IMR-90 (cell line): ENCODE measurements at regions not wholly inside any gene's neighbourhood (a gene's known extent, or its start where the extent isn't known, plus 50 kb on each side); places are given as distances from the start of the nearest gene placed in this dataset.

Experiments used
- ATAC-seq: fragments of 200-7000 bp; cut with Tn5 transposase; 2 replicates; pipeline ENCODE4 v1.9.1; 2020; ENCODE audit warnings: low read depth, mild to moderate bottlenecking, moderate library complexity
- BruUV-seq: library from RNA; stranded (reverse); fragments of 400-500 nt; replicated peaks from 2 replicates; lab custom pipeline; 2021; lab: Mats Ljungman, UMichigan
- CTCF ChIA-PET: fragments of 300-600 bp; formaldehyde crosslinking; extraction: SDS; loops from one replicate; lab custom pipeline; 2021; ENCODE audit warnings: antibody characterized with exemption; lab: Yijun Ruan, JAX
- POLR2A ChIA-PET: fragments of 300-600 bp; sonication (Branson Sonifier 250); formaldehyde crosslinking; loops from one replicate; lab custom pipeline; 2022; ENCODE audit warnings: antibody characterized with exemption; ENCODE audit not compliant: unreplicated experiment; lab: Charles Lee
- DNase-seq: peaks from one replicate; pipeline ENCODE4 v3.0.0; 2013
- H2AFZ ChIP-seq: replicated peaks from 2 replicates; pipeline ENCODE3; 2013; ENCODE audit warnings: low read length, mild to moderate bottlenecking; ENCODE audit not compliant: poor library complexity
- H2AK5ac ChIP-seq: 2 replicates; pipeline ENCODE4 v1.6.1; 2013; ENCODE audit warnings: low read depth, low read length, inconsistent platforms
- H2AK9ac ChIP-seq: replicated peaks from 2 replicates; pipeline ENCODE3; 2013; ENCODE audit warnings: mild to moderate bottlenecking, low read depth, low read length, moderate library complexity; ENCODE audit not compliant: poor library complexity
- H2BK120ac ChIP-seq: 2 replicates; pipeline ENCODE4 v1.6.1; 2013; ENCODE audit warnings: low read depth, low read length, inconsistent platforms
- H2BK15ac ChIP-seq: 3 replicates; pipeline ENCODE4 v1.6.1; 2013; ENCODE audit warnings: low read depth, low read length, inconsistent platforms
- H2BK20ac ChIP-seq: 2 replicates; pipeline ENCODE4 v1.6.1; 2013; ENCODE audit warnings: low read depth, mild to moderate bottlenecking, inconsistent platforms, low read length, moderate library complexity
- H2BK5ac ChIP-seq: 2 replicates; pipeline ENCODE4 v1.6.1; 2013; ENCODE audit warnings: mild to moderate bottlenecking, low read depth, low read length, inconsistent platforms; ENCODE audit not compliant: poor library complexity, severe bottlenecking
- H3K14ac ChIP-seq: replicated peaks from 2 replicates; pipeline ENCODE4 v1.6.1; 2013; ENCODE audit warnings: low read depth, low read length, inconsistent platforms
- H3K18ac ChIP-seq: 2 replicates; pipeline ENCODE4 v1.6.1; 2013; ENCODE audit warnings: low read depth, low read length, control low read depth
- H3K23ac ChIP-seq: 2 replicates; pipeline ENCODE4 v1.6.1; 2013; ENCODE audit warnings: low read depth, low read length, inconsistent platforms
- H3K27ac ChIP-seq: 2 replicates; pipeline ENCODE4 v1.5.1; 2013; ENCODE audit warnings: mild to moderate bottlenecking, control low read depth, low read length; ENCODE audit not compliant: insufficient read depth
- H3K27me3 ChIP-seq: 2 replicates; pipeline ENCODE4 v1.6.1; 2013; ENCODE audit warnings: low read length; ENCODE audit not compliant: control insufficient read depth, insufficient read depth
- H3K36me3 ChIP-seq: 2 replicates; pipeline ENCODE4 v1.6.1; 2013; ENCODE audit warnings: low read length, mixed read lengths; ENCODE audit not compliant: control insufficient read depth, insufficient read depth
- H3K4ac ChIP-seq: 2 replicates; pipeline ENCODE4 v1.6.1; 2013; ENCODE audit warnings: low read depth, low read length, inconsistent platforms
- H3K4me1 ChIP-seq: 2 replicates; pipeline ENCODE4 v1.6.1; 2013; ENCODE audit warnings: low read length, mixed read lengths; ENCODE audit not compliant: control insufficient read depth, insufficient read depth
- H3K4me2 ChIP-seq: 2 replicates; pipeline ENCODE4 v1.6.1; 2013; ENCODE audit warnings: low read depth, mild to moderate bottlenecking, control low read depth, low read length, moderate library complexity
- H3K4me3 ChIP-seq: 2 replicates; pipeline ENCODE4 v1.5.1; 2013; ENCODE audit warnings: low read depth, mild to moderate bottlenecking, control low read depth, low read length, moderate library complexity; ENCODE audit not compliant: insufficient read depth
- H3K56ac ChIP-seq: 2 replicates; pipeline ENCODE4 v1.6.1; 2013; ENCODE audit warnings: low read length, inconsistent platforms; ENCODE audit not compliant: insufficient read depth; ENCODE audit errors: extremely low read depth
- H3K79me1 ChIP-seq, 2 experiments: 2 replicates each; pipeline ENCODE4 v1.6.1; 2013; ENCODE audit warnings: low read length in 2 of 2, inconsistent platforms in 1 of 2, low read depth in 1 of 2
- H3K9ac ChIP-seq: 2 replicates; pipeline ENCODE4 v1.6.1; 2013; ENCODE audit warnings: low read depth, low read length, control low read depth
- H3K9me1 ChIP-seq: 2 replicates; pipeline ENCODE4 v1.6.1; 2013; ENCODE audit warnings: low read length, inconsistent platforms; ENCODE audit not compliant: insufficient read depth
- H3K9me3 ChIP-seq: 2 replicates; pipeline ENCODE4 v1.6.1; 2013; ENCODE audit warnings: low read length; ENCODE audit not compliant: control insufficient read depth, insufficient read depth
- H4K20me1 ChIP-seq: 2 replicates; pipeline ENCODE4 v1.6.1; 2013; ENCODE audit warnings: low read length, inconsistent platforms; ENCODE audit not compliant: insufficient read depth
- H4K5ac ChIP-seq: 2 replicates; pipeline ENCODE4 v1.6.1; 2013; ENCODE audit warnings: mild to moderate bottlenecking, low read depth, low read length, control low read depth
- H4K8ac ChIP-seq, 2 experiments: 2 replicates each; pipeline ENCODE4 v1.6.1; 2013; ENCODE audit warnings: low read depth in 2 of 2, low read length in 2 of 2, control low read depth in 1 of 2, inconsistent platforms in 1 of 2
- H4K91ac ChIP-seq: 2 replicates; pipeline ENCODE4 v1.6.1; 2013; ENCODE audit warnings: low read depth, low read length, inconsistent platforms; ENCODE audit not compliant: insufficient read depth
- BHLHE40 ChIP-seq: fragments of 150-350 bp; IDR thresholded peaks from 2 replicates; pipeline ENCODE4 v1.6.1; 2016; ENCODE audit warnings: mild to moderate bottlenecking, low read depth, low read length
- CEBPB ChIP-seq: IDR thresholded peaks from 2 replicates; pipeline ENCODE4 v1.6.1; 2012; ENCODE audit warnings: low read depth, low read length, improper control_type of control experiment
- CTCF ChIP-seq: conservative IDR thresholded peaks from 2 replicates; pipeline ENCODE4 v1.5.1; 2012; ENCODE audit warnings: mild to moderate bottlenecking, low read depth, low read length, improper control_type of control experiment
- ELK1 ChIP-seq: fragments of 150-350 bp; IDR thresholded peaks from 2 replicates; pipeline ENCODE4 v1.6.1; 2016; ENCODE audit warnings: low read depth, mild to moderate bottlenecking, low read length, moderate library complexity, borderline replicate concordance
- FOS ChIP-seq: fragments of 150-350 bp; IDR thresholded peaks from 2 replicates; pipeline ENCODE4 v1.6.1; 2016; ENCODE audit warnings: low read depth, low read length
- MAFK ChIP-seq: IDR thresholded peaks from 2 replicates; pipeline ENCODE4 v1.6.1; 2012; ENCODE audit warnings: low read depth, low read length, improper control_type of control experiment
- MAZ ChIP-seq: IDR thresholded peaks from 2 replicates; pipeline ENCODE4 v1.6.1; 2012; ENCODE audit warnings: low read depth, mild to moderate bottlenecking, low read length, improper control_type of control experiment, moderate library complexity, borderline replicate concordance
- MXI1 ChIP-seq: IDR thresholded peaks from 2 replicates; pipeline ENCODE4 v1.6.1; 2012; ENCODE audit warnings: low read depth, mild to moderate bottlenecking, low read length, moderate library complexity, borderline replicate concordance
- NFE2L2 ChIP-seq: fragments of 150-350 bp; IDR thresholded peaks from 2 replicates; pipeline ENCODE4 v1.6.1; 2016; ENCODE audit warnings: low read depth, mild to moderate bottlenecking, low read length
- POLR2A ChIP-seq: IDR thresholded peaks from 2 replicates; pipeline ENCODE4 v1.6.1; 2012; ENCODE audit warnings: mild to moderate bottlenecking, low read depth, low read length
- RAD21 ChIP-seq: IDR thresholded peaks from 2 replicates; pipeline ENCODE4 v1.6.1; 2012; ENCODE audit warnings: low read length, improper control_type of control experiment
- RCOR1 ChIP-seq: IDR thresholded peaks from 2 replicates; pipeline ENCODE4 v1.6.1; 2012; ENCODE audit warnings: mild to moderate bottlenecking, low read length, improper control_type of control experiment; ENCODE audit not compliant: insufficient replicate concordance
- RFX5 ChIP-seq: IDR thresholded peaks from 2 replicates; pipeline ENCODE4 v1.8.0; 2012; ENCODE audit warnings: low read depth, mild to moderate bottlenecking, low read length, moderate library complexity
- SMC3 ChIP-seq: fragments of 150-350 bp; IDR thresholded peaks from 2 replicates; pipeline ENCODE4 v1.6.1; 2016; ENCODE audit warnings: low read depth, mild to moderate bottlenecking, antibody characterized with exemption, low read length, moderate library complexity
- USF2 ChIP-seq: fragments of 150-350 bp; IDR thresholded peaks from 2 replicates; pipeline ENCODE4 v1.6.1; 2017; ENCODE audit warnings: mild to moderate bottlenecking, antibody characterized with exemption, low read length, low read depth
- WGBS, 2 experiments: methylation state at CpG; one replicate each; pipeline versions ENCODE4 v1.1.5 to v1.1.7; 2013; ENCODE audit warnings: missing lambda C conversion rate in 2 of 2; ENCODE audit not compliant: insufficient read length in 1 of 2; ENCODE audit errors: extremely low coverage in 2 of 2; 5-methylcytosine and 5-hydroxymethylcytosine counted together
- dilution Hi-C: fragments of 300-500 bp; cut with HindIII; formaldehyde crosslinking; loops from one replicate; pipeline ENCODE4 v1.14.3; 2018; ENCODE audit warnings: low sequenced_read_pairs; ENCODE audit not compliant: unreplicated experiment
- in situ Hi-C: fragments of 300-500 bp; cut with MboI; formaldehyde crosslinking; loops from 3 replicates; pipeline ENCODE4 v1.14.3; 2019; ENCODE audit warnings: low sequenced_read_pairs, inconsistent platforms, mixed read lengths
- intact Hi-C: fragments of 100-400 bp; cut with micrococcal nuclease; formaldehyde crosslinking; loops from 2 replicates; pipeline ENCODE4 v1.10.0; 2022

GRCh38 chr2:242012956-242013764 is 143.6 kb downstream of the RTP5 start:
- ChIA-PET POLR2A (no interaction called here), CTCF (no interaction called here)
- no peaks in the 10 kb centered on the region for H3K4me1 ChIP-seq
- dilution Hi-C loops, result no loop called here
- H3K14ac ChIP-seq, result no peak overlapping the region
- WGBS, 2 experiments, result 83% methylated on average over 27 of the region's 44 CpGs; no CpG with 5 or more reads in 1 of the 2 experiments
- no peak overlapping the region for H2BK15ac ChIP-seq
- no peak overlapping the region for H3K9ac ChIP-seq
- H3K27me3 ChIP-seq, result peaks cover 29% of the 10 kb centered on the region
- H2BK20ac ChIP-seq, result no peak overlapping the region
- no peak overlapping the region for H3K4ac ChIP-seq
- no peaks in the 10 kb centered on the region for H3K9me3 ChIP-seq
- H3K4me3 ChIP-seq, result no peak overlapping the region
- no peaks in the 10 kb centered on the region for H4K20me1 ChIP-seq
- in situ Hi-C loops, result no loop called here
- H2AFZ ChIP-seq, result no peak overlapping the region
- H3K4me2 ChIP-seq, result no peak overlapping the region
- H4K8ac ChIP-seq, result no peak overlapping the region
- no peak overlapping the region for H4K91ac ChIP-seq
- DNase-seq (no peak), ATAC-seq (no peak)
- no peaks in the 10 kb centered on the region; the same call in 1 of the 2 replicates for H3K9me1 ChIP-seq
- no peak overlapping the region for H4K5ac ChIP-seq
- no peaks in the 10 kb centered on the region for H3K36me3 ChIP-seq
- H3K23ac ChIP-seq, result no peak overlapping the region
- H3K18ac ChIP-seq, result no peak overlapping the region
- H2AK5ac ChIP-seq, result no peak overlapping the region
- no peak overlapping the region for H2AK9ac ChIP-seq
- no TSS peak for BruUV-seq
- intact Hi-C loops, result no loop called here
- H3K79me1 ChIP-seq, result no peaks in the 10 kb centered on the region
- no peak overlapping the region for H2BK5ac ChIP-seq
- no peak overlapping the region for H2BK120ac ChIP-seq
- H3K27ac ChIP-seq, result no peak overlapping the region
- no peak for TF ChIP-seq MXI1
- no peak for TF ChIP-seq RCOR1
- no peak for TF ChIP-seq SMC3
- no peak for TF ChIP-seq USF2
- no peak for TF ChIP-seq MAZ
- no peak for TF ChIP-seq NFE2L2
- no peak for TF ChIP-seq FOS
- no peak for TF ChIP-seq RFX5
- TF ChIP-seq MAFK, result no peak
- TF ChIP-seq CTCF, result no peak
- no peak for TF ChIP-seq CEBPB
- no peak for TF ChIP-seq BHLHE40
- no peak for TF ChIP-seq POLR2A
- TF ChIP-seq ELK1, result no peak
- no peak for TF ChIP-seq RAD21
- H3K56ac ChIP-seq, result no peak overlapping the region
